ENCODE measurements at regions not wholly inside any gene's neighbourhood (a gene's known extent, or its start where the extent isn't known, plus 50 kb on each side); places are given as distances from the start of the nearest gene placed in this dataset.
"Not testable (repeated sequence)": the region's sequence is repeated elsewhere in the genome, so short reads cannot be mapped to it uniquely, and the experiment has no call there.

GRCh38 chr1:106319612-106320011 lies 736.9 kb upstream of the PRMT6 start:
- Histone ChIP-seq H3K9me3 (ENCODE audit: control insufficient read depth, low read length) (no peaks in the 10 kb centered on the region), H3K4me1 (ENCODE audit: control insufficient read depth, insufficient read depth, low read length) (no peaks in the 10 kb centered on the region), H3K4me3 (ENCODE audit: low read length) (no peak overlapping the region), H3K27me3 (ENCODE audit: control insufficient read depth, insufficient read depth) (no peaks in the 10 kb centered on the region), H3K27ac (ENCODE audit: low read length) (no peak overlapping the region)
- no peak for ATAC-seq
- WGBS = 84% methylated on average over 3 of the region's 3 CpGs
- no peak for DNase-seq
- intact Hi-C loops (cut with DNase I) = no loop called here

- no peaks in the 10 kb centered on the region for H3K4me1 ChIP-seq (ENCODE audit: control insufficient read depth, insufficient read depth, low read length)
- DNase-seq = no peak
- H3K27me3 ChIP-seq (ENCODE audit: control insufficient read depth, insufficient read depth) = no peaks in the 10 kb centered on the region
- intact Hi-C loops (cut with DNase I) = no loop called here
- H3K9me3 ChIP-seq (ENCODE audit: control insufficient read depth, low read length) = no peaks in the 10 kb centered on the region
- 45% methylated on average over 5 of the region's 5 CpGs for WGBS
- H3K27ac ChIP-seq (ENCODE audit: low read length) = no peak overlapping the region
- no peak for ATAC-seq
- no peak overlapping the region for H3K4me3 ChIP-seq (ENCODE audit: low read length)
Measured at GRCh38 chr1:106325600-106325999, 730.9 kb upstream of the PRMT6 start.

GRCh38 chr1:106344494-106344893 lies 712.0 kb upstream of the PRMT6 start:
- Histone ChIP-seq H3K4me1 (ENCODE audit: control insufficient read depth, insufficient read depth, low read length) (no peaks in the 10 kb centered on the region), H3K27me3 (ENCODE audit: control insufficient read depth, insufficient read depth) (no peaks in the 10 kb centered on the region), H3K27ac (ENCODE audit: low read length) (no peak overlapping the region), H3K9me3 (ENCODE audit: control insufficient read depth, low read length) (peaks cover 2% of the 10 kb centered on the region), H3K4me3 (ENCODE audit: low read length) (no peak overlapping the region)
- DNase-seq = no peak
- intact Hi-C loops (cut with DNase I) = no loop called here
- no peak for ATAC-seq
- WGBS = 55% methylated on average over 4 of the region's 4 CpGs

GRCh38 chr1:106360252-106360651 lies 696.2 kb upstream of the PRMT6 start:
- WGBS = 77% methylated on average over 2 of the region's 2 CpGs
- intact Hi-C loops (cut with DNase I) = no loop called here
- Histone ChIP-seq H3K27ac (ENCODE audit: low read length) (no peak overlapping the region), H3K27me3 (ENCODE audit: control insufficient read depth, insufficient read depth) (no peaks in the 10 kb centered on the region), H3K4me1 (ENCODE audit: control insufficient read depth, insufficient read depth, low read length) (no peaks in the 10 kb centered on the region), H3K4me3 (ENCODE audit: low read length) (no peak overlapping the region), H3K9me3 (ENCODE audit: control insufficient read depth, low read length) (no peaks in the 10 kb centered on the region)
- ATAC-seq = no peak
- no peak for DNase-seq

- Histone ChIP-seq H3K4me1 (ENCODE audit: control insufficient read depth, insufficient read depth, low read length) (no peaks in the 10 kb centered on the region), H3K27me3 (ENCODE audit: control insufficient read depth, insufficient read depth) (no peaks in the 10 kb centered on the region), H3K27ac (ENCODE audit: low read length) (no peak overlapping the region), H3K4me3 (ENCODE audit: low read length) (no peak overlapping the region), H3K9me3 (ENCODE audit: control insufficient read depth, low read length) (no peaks in the 10 kb centered on the region)
- no peak for DNase-seq
- intact Hi-C loops (cut with DNase I) = no loop called here
- no peak for ATAC-seq
- 59% methylated on average over 4 of the region's 4 CpGs for WGBS
Measured at GRCh38 chr1:106366627-106367319, 689.7 kb upstream of the PRMT6 start.

- Histone ChIP-seq H3K4me1 (ENCODE audit: control insufficient read depth, insufficient read depth, low read length) (no peaks in the 10 kb centered on the region), H3K4me3 (ENCODE audit: low read length) (no peak overlapping the region), H3K9me3 (ENCODE audit: control insufficient read depth, low read length) (no peaks in the 10 kb centered on the region), H3K27ac (ENCODE audit: low read length) (no peak overlapping the region), H3K27me3 (ENCODE audit: control insufficient read depth, insufficient read depth) (no peaks in the 10 kb centered on the region)
- intact Hi-C loops (cut with DNase I) = no loop called here
- no peak for ATAC-seq
- no peak for DNase-seq
Measured at GRCh38 chr1:106378261-106378660, 678.2 kb upstream of the PRMT6 start.

GRCh38 chr1:106380772-106381171 lies 675.7 kb upstream of the PRMT6 start:
- ATAC-seq = no peak
- intact Hi-C loops (cut with DNase I) = no loop called here
- Histone ChIP-seq H3K4me3 (ENCODE audit: low read length) (no peak overlapping the region), H3K27ac (ENCODE audit: low read length) (no peak overlapping the region), H3K9me3 (ENCODE audit: control insufficient read depth, low read length) (no peaks in the 10 kb centered on the region), H3K27me3 (ENCODE audit: control insufficient read depth, insufficient read depth) (no peaks in the 10 kb centered on the region), H3K4me1 (ENCODE audit: control insufficient read depth, insufficient read depth, low read length) (no peaks in the 10 kb centered on the region)
- no peak for DNase-seq
- WGBS = 63% methylated on average over 1 of the region's 1 CpG

GRCh38 chr1:106389160-106389559 lies 667.3 kb upstream of the PRMT6 start:
- WGBS = 70% methylated on average over 4 of the region's 4 CpGs
- H3K9me3 ChIP-seq (ENCODE audit: control insufficient read depth, low read length); H3K27me3 ChIP-seq (ENCODE audit: control insufficient read depth, insufficient read depth); ATAC-seq; H3K4me1 ChIP-seq (ENCODE audit: control insufficient read depth, insufficient read depth, low read length); H3K27ac ChIP-seq (ENCODE audit: low read length); H3K4me3 ChIP-seq (ENCODE audit: low read length); DNase-seq; intact Hi-C loops (cut with DNase I): not testable (repeated sequence)

GRCh38 chr1:106393046-106393445 lies 663.4 kb upstream of the PRMT6 start:
- DNase-seq (no peak), ATAC-seq (no peak)
- Histone ChIP-seq H3K4me3 (ENCODE audit: low read length) (no peak overlapping the region), H3K27me3 (ENCODE audit: control insufficient read depth, insufficient read depth) (no peaks in the 10 kb centered on the region), H3K9me3 (ENCODE audit: control insufficient read depth, low read length) (no peaks in the 10 kb centered on the region), H3K27ac (ENCODE audit: low read length) (no peak overlapping the region), H3K4me1 (ENCODE audit: control insufficient read depth, insufficient read depth, low read length) (no peaks in the 10 kb centered on the region)
- intact Hi-C loops (cut with DNase I) = no loop called here
- 76% methylated on average over 1 of the region's 1 CpG for WGBS

GRCh38 chr1:106396020-106396419 lies 660.5 kb upstream of the PRMT6 start:
- no peaks in the 10 kb centered on the region for H3K27me3 ChIP-seq (ENCODE audit: control insufficient read depth, insufficient read depth)
- intact Hi-C loops (cut with DNase I) = no loop called here
- no peak overlapping the region for H3K27ac ChIP-seq (ENCODE audit: low read length)
- ATAC-seq (no peak), DNase-seq (no peak)
- no peaks in the 10 kb centered on the region for H3K9me3 ChIP-seq (ENCODE audit: control insufficient read depth, low read length)
- no peak overlapping the region for H3K4me3 ChIP-seq (ENCODE audit: low read length)
- no peaks in the 10 kb centered on the region for H3K4me1 ChIP-seq (ENCODE audit: control insufficient read depth, insufficient read depth, low read length)

- ATAC-seq (no peak), DNase-seq (no peak)
- no peak overlapping the region for H3K27ac ChIP-seq (ENCODE audit: low read length)
- no peaks in the 10 kb centered on the region for H3K27me3 ChIP-seq (ENCODE audit: control insufficient read depth, insufficient read depth)
- intact Hi-C loops (cut with DNase I) = no loop called here
- 40% methylated on average over 5 of the region's 5 CpGs for WGBS
- H3K9me3 ChIP-seq (ENCODE audit: control insufficient read depth, low read length) = no peaks in the 10 kb centered on the region
- no peak overlapping the region for H3K4me3 ChIP-seq (ENCODE audit: low read length)
- H3K4me1 ChIP-seq (ENCODE audit: control insufficient read depth, insufficient read depth, low read length) = no peaks in the 10 kb centered on the region
Measured at GRCh38 chr1:106398391-106398790, 658.1 kb upstream of the PRMT6 start.

GRCh38 chr1:106406114-106406513 lies 650.4 kb upstream of the PRMT6 start:
- H3K4me1 ChIP-seq (ENCODE audit: control insufficient read depth, insufficient read depth, low read length) = no peaks in the 10 kb centered on the region
- H3K4me3 ChIP-seq (ENCODE audit: low read length) = no peak overlapping the region
- DNase-seq = no peak
- intact Hi-C loops (cut with DNase I) = no loop called here
- no peak for ATAC-seq
- WGBS = 82% methylated on average over 1 of the region's 1 CpG
- no peak overlapping the region for H3K27ac ChIP-seq (ENCODE audit: low read length)
- no peaks in the 10 kb centered on the region for H3K27me3 ChIP-seq (ENCODE audit: control insufficient read depth, insufficient read depth)
- no peaks in the 10 kb centered on the region for H3K9me3 ChIP-seq (ENCODE audit: control insufficient read depth, low read length)
